Neural progenitor cell (in vitro differentiated cells): ENCODE measurements at regions not wholly inside any gene's neighbourhood (a gene's known extent, or its start where the extent isn't known, plus 50 kb on each side); places are given as distances from the start of the nearest gene placed in this dataset.

Experiments
- DNase-seq: peaks from one replicate; pipeline ENCODE4 v3.0.0-alpha.2; 2016; ENCODE audit warnings: low spot score
- H2AFZ ChIP-seq: fragments of 200-600 bp; sonication (generic); replicated peaks from 2 replicates; pipeline ENCODE4 v1.6.1; 2016; ENCODE audit warnings: antibody characterized with exemption
- H3F3A ChIP-seq: fragments of 200-600 bp; sonication (generic); 2 replicates; pipeline ENCODE4 v1.6.1; 2016; ENCODE audit warnings: antibody characterized with exemption, low read depth
- H3K27ac ChIP-seq: fragments of 200-600 bp; sonication (generic); 2 replicates; pipeline ENCODE4 v1.5.1; 2016; ENCODE audit warnings: mild to moderate bottlenecking
- H3K27me3 ChIP-seq: fragments of 200-600 bp; sonication (generic); 2 replicates; pipeline ENCODE4 v1.6.1; 2016; ENCODE audit warnings: mild to moderate bottlenecking, moderate library complexity
- H3K36me3 ChIP-seq: fragments of 200-600 bp; sonication (generic); 2 replicates; pipeline ENCODE4 v1.5.1; 2016
- H3K4me1 ChIP-seq: fragments of 200-600 bp; sonication (generic); 2 replicates; pipeline ENCODE4 v1.6.1; 2016; ENCODE audit warnings: mixed run types
- H3K4me2 ChIP-seq: fragments of 200-600 bp; sonication (generic); 2 replicates; pipeline ENCODE4 v1.6.1; 2016
- H3K4me3 ChIP-seq: fragments of 200-600 bp; sonication (generic); 2 replicates; pipeline ENCODE4 v1.5.1; 2016
- H3K79me2 ChIP-seq: fragments of 200-600 bp; sonication (generic); 2 replicates; pipeline ENCODE4 v1.6.1; 2016; ENCODE audit warnings: low read depth
- H3K9ac ChIP-seq: fragments of 200-600 bp; sonication (generic); 2 replicates; pipeline ENCODE4 v1.6.1; 2016
- H3K9me3 ChIP-seq: fragments of 200-600 bp; sonication (generic); 2 replicates; pipeline ENCODE4 v1.5.1; 2016; ENCODE audit warnings: low read depth
- H4K20me1 ChIP-seq: fragments of 200-600 bp; sonication (generic); 2 replicates; pipeline ENCODE4 v1.6.1; 2016; ENCODE audit warnings: low read depth
- H3K27ac Mint-ChIP-seq: 3 replicates; pipeline ENCODE4 v1.8.0; 2021; ENCODE audit warnings: mixed read lengths
- H3K27me3 Mint-ChIP-seq: 2 replicates; pipeline ENCODE4 v1.8.0; 2022; ENCODE audit warnings: low read depth, mild to moderate bottlenecking, inconsistent platforms, moderate library complexity, mixed read lengths; ENCODE audit not compliant: insufficient read depth
- H3K36me3 Mint-ChIP-seq: 3 replicates; pipeline ENCODE4 v1.8.0; 2021; ENCODE audit warnings: mixed read lengths
- H3K4me1 Mint-ChIP-seq: 3 replicates; pipeline ENCODE4 v1.8.0; 2021; ENCODE audit warnings: mixed read lengths
- H3K4me3 Mint-ChIP-seq: 3 replicates; pipeline ENCODE4 v1.8.0; 2021; ENCODE audit warnings: mild to moderate bottlenecking, moderate library complexity, mixed read lengths
- H3K9me3 Mint-ChIP-seq: 3 replicates; pipeline ENCODE4 v1.8.0; 2020; ENCODE audit warnings: mixed read lengths
- EZH2 ChIP-seq: fragments of 200-600 bp; sonication (generic); IDR thresholded peaks from 2 replicates; pipeline ENCODE4 v1.6.1; 2017; ENCODE audit warnings: antibody characterized with exemption, mild to moderate bottlenecking, moderate library complexity
- EZH2phosphoT487 ChIP-seq: fragments of 200-600 bp; sonication (generic); IDR thresholded peaks from 2 replicates; pipeline ENCODE4 v1.6.1; 2017; ENCODE audit warnings: antibody characterized with exemption
- TF ChIP-seq, protein P1 (sequence below): fragments of 200-600 bp; sonication (generic); IDR thresholded peaks from 2 replicates; pipeline ENCODE4 v1.5.1; 2017; ENCODE audit warnings: antibody characterized with exemption, mild to moderate bottlenecking

- Histone ChIP-seq H3K79me2 (peaks cover 81% of the 10 kb centered on the region), H3K4me1 (peaks cover 45% of the 10 kb centered on the region), H3K9ac (no peak overlapping the region), H3K36me3 (no peaks in the 10 kb centered on the region), H2AFZ (no peak overlapping the region), H3K27me3 (no peaks in the 10 kb centered on the region), H4K20me1 (peaks cover 98% of the 10 kb centered on the region), H3K4me2 (no peak overlapping the region), H3K4me3 (no peak overlapping the region), H3K9me3 (no peaks in the 10 kb centered on the region), H3K27ac (peak overlapping the region; percentile 69), H3F3A (peaks cover 17% of the 10 kb centered on the region)
- H3K4me1 Mint-ChIP-seq: peaks cover 39% of the 10 kb centered on the region
- no peak overlapping the region for H3K27ac Mint-ChIP-seq
- no peak for TF ChIP-seq EZH2
- TF ChIP-seq, protein P1, sequence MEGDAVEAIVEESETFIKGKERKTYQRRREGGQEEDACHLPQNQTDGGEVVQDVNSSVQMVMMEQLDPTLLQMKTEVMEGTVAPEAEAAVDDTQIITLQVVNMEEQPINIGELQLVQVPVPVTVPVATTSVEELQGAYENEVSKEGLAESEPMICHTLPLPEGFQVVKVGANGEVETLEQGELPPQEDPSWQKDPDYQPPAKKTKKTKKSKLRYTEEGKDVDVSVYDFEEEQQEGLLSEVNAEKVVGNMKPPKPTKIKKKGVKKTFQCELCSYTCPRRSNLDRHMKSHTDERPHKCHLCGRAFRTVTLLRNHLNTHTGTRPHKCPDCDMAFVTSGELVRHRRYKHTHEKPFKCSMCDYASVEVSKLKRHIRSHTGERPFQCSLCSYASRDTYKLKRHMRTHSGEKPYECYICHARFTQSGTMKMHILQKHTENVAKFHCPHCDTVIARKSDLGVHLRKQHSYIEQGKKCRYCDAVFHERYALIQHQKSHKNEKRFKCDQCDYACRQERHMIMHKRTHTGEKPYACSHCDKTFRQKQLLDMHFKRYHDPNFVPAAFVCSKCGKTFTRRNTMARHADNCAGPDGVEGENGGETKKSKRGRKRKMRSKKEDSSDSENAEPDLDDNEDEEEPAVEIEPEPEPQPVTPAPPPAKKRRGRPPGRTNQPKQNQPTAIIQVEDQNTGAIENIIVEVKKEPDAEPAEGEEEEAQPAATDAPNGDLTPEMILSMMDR: no peak
- TF ChIP-seq EZH2phosphoT487: no peak
- no peaks in the 10 kb centered on the region for H3K36me3 Mint-ChIP-seq
- H3K4me3 Mint-ChIP-seq: no peak overlapping the region
- no peak for DNase-seq
- H3K9me3 Mint-ChIP-seq: no peaks in the 10 kb centered on the region
- H3K27me3 Mint-ChIP-seq: peaks cover 5% of the 10 kb centered on the region
These were observed 277.8 kb downstream of the SEC14L1 start for GRCh38 chr17:77418609-77419008.

GRCh38 chr17:77419095-77419494 is 278.3 kb downstream of the SEC14L1 start:
- no peak overlapping the region for H3K9ac ChIP-seq
- H3K4me3 ChIP-seq: no peak overlapping the region
- H3K27ac ChIP-seq: peak overlapping the region; percentile 69
- no peaks in the 10 kb centered on the region for H3K9me3 Mint-ChIP-seq
- DNase-seq: no peak
- TF ChIP-seq EZH2: no peak
- TF ChIP-seq, protein P1: no peak
- no peak for TF ChIP-seq EZH2phosphoT487
- peaks cover 46% of the 10 kb centered on the region for H3K4me1 ChIP-seq
- peaks cover 44% of the 10 kb centered on the region for H3K4me1 Mint-ChIP-seq
- peaks cover 5% of the 10 kb centered on the region for H3K27me3 Mint-ChIP-seq
- H3K36me3 Mint-ChIP-seq: no peaks in the 10 kb centered on the region
- peaks cover 81% of the 10 kb centered on the region for H3K79me2 ChIP-seq
- peaks cover 98% of the 10 kb centered on the region for H4K20me1 ChIP-seq
- no peak overlapping the region for H3K27ac Mint-ChIP-seq
- peak overlapping the region; percentile 60 for H3K4me2 ChIP-seq
- H3K4me3 Mint-ChIP-seq: no peak overlapping the region
- H3K27me3 ChIP-seq: no peaks in the 10 kb centered on the region
- H3F3A ChIP-seq: peaks cover 17% of the 10 kb centered on the region
- no peaks in the 10 kb centered on the region for H3K9me3 ChIP-seq
- no peak overlapping the region for H2AFZ ChIP-seq
- H3K36me3 ChIP-seq: no peaks in the 10 kb centered on the region

- Histone ChIP-seq H3K79me2 (peaks cover 81% of the 10 kb centered on the region), H3K27ac (peak overlapping the region; percentile 69), H3K4me2 (peak overlapping the region; percentile 60), H3F3A (peaks cover 17% of the 10 kb centered on the region), H3K9me3 (no peaks in the 10 kb centered on the region), H2AFZ (no peak overlapping the region), H3K9ac (no peak overlapping the region), H3K4me3 (no peak overlapping the region), H3K4me1 (peaks cover 48% of the 10 kb centered on the region), H3K27me3 (no peaks in the 10 kb centered on the region), H3K36me3 (no peaks in the 10 kb centered on the region), H4K20me1 (peaks cover 98% of the 10 kb centered on the region)
- TF ChIP-seq EZH2phosphoT487 (no peak), EZH2 (no peak)
- TF ChIP-seq, protein P1: no peak
- Mint-ChIP-seq H3K4me3 (no peak overlapping the region), H3K4me1 (peaks cover 46% of the 10 kb centered on the region), H3K27ac (peak overlapping the region; percentile 79), H3K9me3 (no peaks in the 10 kb centered on the region), H3K36me3 (no peaks in the 10 kb centered on the region), H3K27me3 (peaks cover 4% of the 10 kb centered on the region)
- DNase-seq: peak; percentile 88
These were observed 278.9 kb downstream of the SEC14L1 start for GRCh38 chr17:77419547-77420094.
